Smooth muscle cell (in vitro differentiated cells): ENCODE measurements at regions not wholly inside any gene's neighbourhood (a gene's known extent, or its start where the extent isn't known, plus 50 kb on each side); places are given as distances from the start of the nearest gene placed in this dataset.

ENCODE experiments used
- DNase-seq: peaks from one replicate; lab custom pipeline; 2025; ENCODE audit not compliant: unreplicated experiment; lab: John Stamatoyannopoulos, UW
- H2AFZ ChIP-seq: fragments of 200-600 bp; sonication (generic); 2 replicates; pipeline ENCODE4 v1.6.0; 2016; ENCODE audit warnings: antibody characterized with exemption, low read depth, mild to moderate bottlenecking
- H3F3A ChIP-seq: fragments of 200-600 bp; sonication (generic); 2 replicates; pipeline ENCODE4 v1.6.0; 2017; ENCODE audit warnings: antibody characterized with exemption, low read depth
- H3K27ac ChIP-seq: fragments of 200-600 bp; sonication (generic); 2 replicates; pipeline ENCODE4 v1.5.1; 2016; ENCODE audit warnings: low read depth, mild to moderate bottlenecking
- H3K27me3 ChIP-seq: fragments of 200-600 bp; sonication (generic); 2 replicates; pipeline ENCODE4 v1.6.1; 2016; ENCODE audit warnings: low read depth, mild to moderate bottlenecking
- H3K36me3 ChIP-seq: fragments of 200-600 bp; sonication (generic); 2 replicates; pipeline ENCODE4 v1.5.1; 2016; ENCODE audit warnings: low read depth
- H3K4me1 ChIP-seq: fragments of 200-600 bp; sonication (generic); 2 replicates; pipeline ENCODE4 v1.5.1; 2016; ENCODE audit warnings: low read depth
- H3K4me2 ChIP-seq: fragments of 200-600 bp; sonication (generic); 2 replicates; pipeline ENCODE4 v1.6.0; 2016; ENCODE audit warnings: mild to moderate bottlenecking
- H3K4me3 ChIP-seq: fragments of 200-600 bp; sonication (generic); 2 replicates; pipeline ENCODE4 v1.5.1; 2016; ENCODE audit warnings: mild to moderate bottlenecking
- H3K79me2 ChIP-seq: fragments of 200-600 bp; sonication (generic); 2 replicates; pipeline ENCODE4 v1.6.0; 2016; ENCODE audit warnings: low read depth, mild to moderate bottlenecking
- H3K9ac ChIP-seq: fragments of 200-600 bp; sonication (generic); 2 replicates; pipeline ENCODE4 v1.6.0; 2016; ENCODE audit warnings: low read depth
- H3K9me3 ChIP-seq: fragments of 200-600 bp; sonication (generic); replicated peaks from 2 replicates; pipeline ENCODE4 v1.5.1; 2016; ENCODE audit warnings: low read depth
- H4K20me1 ChIP-seq: fragments of 200-600 bp; sonication (generic); 2 replicates; pipeline ENCODE4 v1.6.0; 2016; ENCODE audit warnings: low read depth
- CTCF ChIP-seq: fragments of 200-600 bp; sonication (generic); IDR thresholded peaks from 2 replicates; pipeline ENCODE4 v1.5.1; 2017; ENCODE audit warnings: borderline replicate concordance, mild to moderate bottlenecking, antibody characterized with exemption; ENCODE audit not compliant: insufficient read depth, poor library complexity, severe bottlenecking
- WGBS: methylation state at CpG from one replicate; pipeline ENCODE4 v1.1.7; 2016; ENCODE audit warnings: low lambda C conversion rate; 5-methylcytosine and 5-hydroxymethylcytosine counted together

- Histone ChIP-seq H4K20me1 (no peaks in the 10 kb centered on the region), H3K27ac (peak overlapping the region; percentile 72), H3K4me1 (peaks cover 15% of the 10 kb centered on the region), H3K4me3 (no peak overlapping the region), H3K79me2 (no peaks in the 10 kb centered on the region), H3K36me3 (no peaks in the 10 kb centered on the region), H3K4me2 (peak overlapping the region; percentile 56), H3K9ac (no peak overlapping the region), H2AFZ (no peak overlapping the region), H3K27me3 (no peaks in the 10 kb centered on the region), H3F3A (peaks cover 7% of the 10 kb centered on the region), H3K9me3 (no peaks in the 10 kb centered on the region)
- 9% methylated on average over 4 of the region's 4 CpGs for WGBS
- no peak for TF ChIP-seq CTCF
- no peak for DNase-seq
Observed at GRCh38 chr2:217261452-217261851, 401.6 kb upstream of the TNP1 start.

DNA sequence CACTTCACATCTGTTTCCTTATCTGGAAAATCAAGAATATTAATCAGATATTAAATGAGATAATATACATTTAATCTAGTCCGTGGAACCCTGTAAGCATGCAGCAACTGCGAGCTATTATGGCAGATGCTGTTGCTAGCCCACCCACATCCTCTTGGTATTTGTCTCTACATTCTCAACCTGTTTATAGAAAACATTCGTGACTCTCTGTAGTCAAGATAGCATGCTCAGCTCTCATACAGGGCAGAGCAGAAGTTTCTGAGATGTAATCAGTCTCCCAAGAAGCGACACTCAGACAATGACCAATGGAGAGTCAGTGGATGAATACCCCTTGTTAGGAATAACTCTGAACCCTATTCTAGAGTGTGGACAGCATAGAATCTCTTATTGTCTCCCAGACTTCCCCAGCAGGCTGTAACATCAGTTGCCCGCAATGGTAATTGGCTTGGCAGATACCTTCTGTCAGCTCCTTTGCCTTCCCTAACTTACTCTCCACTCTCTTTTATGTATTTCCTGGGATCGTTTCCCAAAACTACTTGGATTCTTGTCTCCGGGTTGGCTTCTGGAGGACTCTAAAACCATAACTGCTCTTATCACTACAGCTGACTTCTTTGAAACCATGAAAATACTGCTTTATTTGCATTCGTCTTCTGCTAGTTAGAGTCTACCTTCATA, 400.7 kb upstream of the TNP1 start:
- no peaks in the 10 kb centered on the region for H3K9me3 ChIP-seq
- peaks cover 16% of the 10 kb centered on the region for H3F3A ChIP-seq
- no peaks in the 10 kb centered on the region for H3K79me2 ChIP-seq
- no peaks in the 10 kb centered on the region for H3K27me3 ChIP-seq
- no peak for TF ChIP-seq CTCF
- H3K9ac ChIP-seq = no peak overlapping the region
- H3K4me3 ChIP-seq = no peak overlapping the region
- no peak for DNase-seq
- peak overlapping the region; percentile 72 for H3K27ac ChIP-seq
- H3K4me2 ChIP-seq = peak overlapping the region; percentile 56
- peaks cover 23% of the 10 kb centered on the region for H3K4me1 ChIP-seq
- H3K36me3 ChIP-seq = no peaks in the 10 kb centered on the region
- no peaks in the 10 kb centered on the region for H4K20me1 ChIP-seq
- 58% methylated on average over 8 of the region's 8 CpGs for WGBS
- peak overlapping the region; percentile 6 for H2AFZ ChIP-seq

- WGBS = 68% methylated on average over 3 of the region's 3 CpGs
- no peaks in the 10 kb centered on the region for H3K9me3 ChIP-seq
- peaks cover 22% of the 10 kb centered on the region for H3F3A ChIP-seq
- DNase-seq = no peak
- no peaks in the 10 kb centered on the region for H4K20me1 ChIP-seq
- H3K4me2 ChIP-seq = no peak overlapping the region
- no peaks in the 10 kb centered on the region for H3K27me3 ChIP-seq
- no peak overlapping the region for H3K4me3 ChIP-seq
- TF ChIP-seq CTCF = no peak
- H3K36me3 ChIP-seq = no peaks in the 10 kb centered on the region
- no peak overlapping the region for H3K27ac ChIP-seq
- H3K4me1 ChIP-seq = peaks cover 26% of the 10 kb centered on the region
- H3K79me2 ChIP-seq = no peaks in the 10 kb centered on the region
- H3K9ac ChIP-seq = no peak overlapping the region
- no peak overlapping the region for H2AFZ ChIP-seq
Observed at GRCh38 chr2:217258170-217258569, 398.3 kb upstream of the TNP1 start.

DNA sequence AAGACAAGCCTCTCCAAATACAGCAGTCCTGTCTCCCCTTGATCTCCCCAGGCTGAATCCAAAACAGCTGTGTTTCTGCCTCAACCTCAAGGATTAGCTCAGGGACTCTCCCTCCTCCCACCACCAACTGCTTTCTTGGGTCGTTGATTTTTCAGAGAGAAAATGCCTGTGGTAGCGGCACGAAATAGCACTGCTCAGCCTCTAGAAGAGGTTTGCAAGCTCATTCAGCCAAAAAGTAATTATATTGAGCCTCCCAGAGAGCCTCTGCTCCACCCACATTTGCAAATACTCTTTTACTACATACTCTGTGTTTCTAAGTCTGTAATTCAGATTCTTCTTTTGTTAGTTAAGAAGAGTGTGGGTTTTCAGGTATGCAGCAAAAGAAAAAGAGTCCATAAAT, 396.4 kb upstream of the TNP1 start:
- H3K9ac ChIP-seq = no peak overlapping the region
- DNase-seq = no peak
- H3K79me2 ChIP-seq = no peaks in the 10 kb centered on the region
- peak overlapping the region; percentile 2 for H2AFZ ChIP-seq
- no peaks in the 10 kb centered on the region for H4K20me1 ChIP-seq
- peaks cover 20% of the 10 kb centered on the region for H3K4me1 ChIP-seq
- H3K27ac ChIP-seq = peak overlapping the region; percentile 58
- no peak for TF ChIP-seq CTCF
- peak overlapping the region; percentile 52 for H3K4me2 ChIP-seq
- no peaks in the 10 kb centered on the region for H3K9me3 ChIP-seq
- H3F3A ChIP-seq = peaks cover 32% of the 10 kb centered on the region
- no peaks in the 10 kb centered on the region for H3K27me3 ChIP-seq
- no peak overlapping the region for H3K4me3 ChIP-seq
- no peaks in the 10 kb centered on the region for H3K36me3 ChIP-seq
- 5% methylated on average over 3 of the region's 3 CpGs for WGBS
